Tongue (tissue), 1 donor: ENCODE measurements at regions not wholly inside any gene's neighbourhood (a gene's known extent, or its start where the extent isn't known, plus 50 kb on each side); places are given as distances from the start of the nearest gene placed in this dataset.
A peak's percentile ranks its signal among the peaks of the same experiment; 100 is the strongest.
"Not testable (repeated sequence)": the region's sequence is repeated elsewhere in the genome, so short reads cannot be mapped to it uniquely, and the experiment has no call there.

Source experiments
- DNase-seq: peaks from one replicate; pipeline ENCODE4 v3.0.0-alpha.2; 2015

- no peak for DNase-seq
Measured at GRCh38 chr20:47927944-47928343, 142.7 kb upstream of the SULF2 start.

GRCh38 chr20:47927385-47927851, 142.1 kb upstream of the SULF2 start:
- no peak for DNase-seq

- DNase-seq, result no peak
Measured at GRCh38 chr20:47926731-47927130, 141.4 kb upstream of the SULF2 start.

GRCh38 chr20:47925593-47925992, 140.3 kb upstream of the SULF2 start:
- DNase-seq, result no peak

GRCh38 chr20:47922269-47922668, 137.0 kb upstream of the SULF2 start:
- peak; percentile 45 for DNase-seq

- peak; percentile 82 for DNase-seq
Measured at GRCh38 chr20:47921829-47922228, 136.5 kb upstream of the SULF2 start.

GRCh38 chr20:47921408-47921807, 136.1 kb upstream of the SULF2 start:
- peak; percentile 36 for DNase-seq

GRCh38 chr20:47917549-47918070, 132.3 kb upstream of the SULF2 start:
- no peak for DNase-seq

GRCh38 chr20:47915495-47915894, 130.2 kb upstream of the SULF2 start:
- DNase-seq, result no peak

- no peak for DNase-seq
Measured at GRCh38 chr20:47914792-47915191, 129.5 kb upstream of the SULF2 start.

GRCh38 chr20:47912786-47913501, 127.7 kb upstream of the SULF2 start:
- DNase-seq, result not testable (repeated sequence)

- peak; percentile 71 for DNase-seq
Measured at GRCh38 chr20:47912165-47912564, 126.9 kb upstream of the SULF2 start.

- not testable (repeated sequence) for DNase-seq
Measured at GRCh38 chr20:47909696-47910369, 124.6 kb upstream of the SULF2 start.

- peak; percentile 77 for DNase-seq
Measured at GRCh38 chr20:47908361-47909035, 123.2 kb upstream of the SULF2 start.

- DNase-seq, result not testable (repeated sequence)
Measured at GRCh38 chr20:47907951-47908350, 122.7 kb upstream of the SULF2 start.

- no peak for DNase-seq
Measured at GRCh38 chr20:47907031-47907675, 121.9 kb upstream of the SULF2 start.

- no peak for DNase-seq
Measured at GRCh38 chr20:47906348-47906660, 121.0 kb upstream of the SULF2 start.

- DNase-seq, result no peak
Measured at GRCh38 chr20:47905628-47906347, 120.5 kb upstream of the SULF2 start.

GRCh38 chr20:47903009-47903408, 117.7 kb upstream of the SULF2 start:
- DNase-seq, result not testable (repeated sequence)

- DNase-seq, result not testable (repeated sequence)
Measured at GRCh38 chr20:47899313-47899712, 114.0 kb upstream of the SULF2 start.

GRCh38 chr20:47897461-47897860, 112.2 kb upstream of the SULF2 start:
- DNase-seq, result no peak

GRCh38 chr20:47892681-47893080, 107.4 kb upstream of the SULF2 start:
- DNase-seq, result not testable (repeated sequence)
